Epithelial cell of prostate (primary cell): ENCODE measurements at regions not wholly inside any gene's neighbourhood (a gene's known extent, or its start where the extent isn't known, plus 50 kb on each side); places are given as distances from the start of the nearest gene placed in this dataset.
A peak's percentile ranks its signal among the peaks of the same experiment; 100 is the strongest.
"Not testable (repeated sequence)": the region's sequence is repeated elsewhere in the genome, so short reads cannot be mapped to it uniquely, and the experiment has no call there.

Source experiments
- DNase-seq: peaks from one replicate; pipeline ENCODE4 v3.0.0-alpha.2; 2011; ENCODE audit warnings: low read depth, low spot score
- H3K27ac ChIP-seq: fragments of 450-650 bp; 2 replicates; pipeline ENCODE4 v1.5.1; 2017; ENCODE audit warnings: mild to moderate bottlenecking

GRCh38 chr11:25159341-25159740, 662.5 kb downstream of the LUZP2 start:
- no peak for DNase-seq

GRCh38 chr11:25163421-25163820, 666.6 kb downstream of the LUZP2 start:
- no peak for DNase-seq
- no peak overlapping the region for H3K27ac ChIP-seq

More at GRCh38 chr11:25159341-25159740, 662.5 kb downstream of the LUZP2 start:
- H3K27ac ChIP-seq = no peak overlapping the region

DNA sequence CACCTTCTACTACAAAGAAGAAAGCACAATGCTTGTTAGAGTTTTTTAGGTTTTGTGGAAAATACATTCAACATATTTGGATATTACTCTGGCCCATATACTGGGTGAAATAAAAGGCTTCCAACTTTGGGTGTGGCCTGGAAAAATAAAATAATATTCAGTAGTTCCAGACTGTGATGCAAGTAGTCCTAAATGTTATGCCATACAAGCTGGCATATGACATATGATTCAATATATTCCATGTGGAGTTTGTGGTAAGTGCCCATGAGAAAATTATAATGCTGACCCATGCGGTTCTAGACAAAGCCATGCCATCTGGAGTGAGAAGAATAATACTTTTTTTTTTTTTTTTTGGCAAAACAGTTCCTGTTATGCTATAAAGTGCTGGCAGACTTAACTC, 683.3 kb downstream of the LUZP2 start:
- no peak for DNase-seq

DNA sequence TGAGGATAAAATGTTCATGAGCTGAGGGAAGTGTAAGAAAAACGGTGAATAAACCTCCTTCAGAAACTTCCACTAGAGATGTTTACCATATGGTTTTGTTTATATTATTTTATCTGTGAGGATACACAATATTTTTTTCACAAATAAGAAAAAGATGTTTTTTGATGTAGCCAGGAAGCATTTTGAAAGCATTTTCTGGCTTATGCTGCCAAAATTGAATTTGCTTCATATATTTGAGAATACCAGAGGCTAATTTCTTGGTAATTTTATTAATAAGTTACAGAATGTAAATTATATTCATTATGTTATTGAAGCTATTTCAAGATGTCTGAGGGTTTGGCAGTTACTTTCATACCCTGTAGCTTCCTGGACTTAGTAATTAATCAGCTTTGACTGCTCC, 686.6 kb downstream of the LUZP2 start:
- no peak overlapping the region for H3K27ac ChIP-seq
- DNase-seq = no peak

More for the DNA sequence above, 683.3 kb downstream of the LUZP2 start:
- no peak overlapping the region for H3K27ac ChIP-seq

GRCh38 chr11:25197515-25197914, 700.7 kb downstream of the LUZP2 start:
- H3K27ac ChIP-seq = no peak overlapping the region
- DNase-seq = no peak

DNA sequence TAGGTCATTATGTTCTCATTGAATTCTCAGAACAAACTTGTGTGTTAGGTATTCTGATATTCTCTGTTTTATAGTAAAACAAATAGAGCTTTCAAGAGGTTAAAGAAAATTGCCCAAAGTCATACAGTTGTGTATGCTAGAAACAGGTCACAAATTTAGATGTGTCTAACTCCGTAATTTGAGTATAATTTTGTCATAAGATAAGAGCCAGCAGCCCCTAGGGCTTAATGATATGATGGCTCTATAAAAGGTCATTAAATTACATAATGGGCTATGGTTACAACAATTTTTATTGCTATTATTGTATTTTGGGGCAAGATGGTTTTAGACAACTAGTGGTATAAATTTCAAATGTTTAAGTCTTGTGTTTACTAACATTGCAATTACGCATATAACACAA, 701.9 kb downstream of the LUZP2 start:
- no peak for DNase-seq

DNA sequence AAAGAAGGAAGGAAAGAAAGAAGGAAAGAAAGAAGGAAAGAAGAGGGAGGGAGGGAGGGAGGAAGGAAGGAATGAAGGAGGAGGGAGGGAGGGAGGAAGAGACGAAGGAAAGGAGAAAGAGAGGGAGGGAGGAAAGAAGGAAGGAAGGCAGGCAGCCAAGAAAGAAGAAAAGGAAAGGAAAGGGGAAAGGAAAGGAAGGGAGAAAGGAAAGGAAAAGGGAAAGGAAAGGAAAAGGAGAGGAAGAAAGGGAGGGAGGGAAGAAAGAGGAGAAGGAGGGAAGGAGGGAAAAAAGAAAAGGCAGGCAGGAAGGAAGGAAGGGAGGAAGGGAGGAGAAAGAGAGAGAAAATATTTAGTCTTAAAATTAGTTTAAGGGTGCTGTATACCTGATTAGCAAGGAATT, 704.1 kb downstream of the LUZP2 start:
- DNase-seq = no peak
- no peak overlapping the region for H3K27ac ChIP-seq

More for the DNA sequence above, 701.9 kb downstream of the LUZP2 start:
- H3K27ac ChIP-seq = no peak overlapping the region

- no peak for DNase-seq
These were observed 709.9 kb downstream of the LUZP2 start for GRCh38 chr11:25206762-25207161.

DNA sequence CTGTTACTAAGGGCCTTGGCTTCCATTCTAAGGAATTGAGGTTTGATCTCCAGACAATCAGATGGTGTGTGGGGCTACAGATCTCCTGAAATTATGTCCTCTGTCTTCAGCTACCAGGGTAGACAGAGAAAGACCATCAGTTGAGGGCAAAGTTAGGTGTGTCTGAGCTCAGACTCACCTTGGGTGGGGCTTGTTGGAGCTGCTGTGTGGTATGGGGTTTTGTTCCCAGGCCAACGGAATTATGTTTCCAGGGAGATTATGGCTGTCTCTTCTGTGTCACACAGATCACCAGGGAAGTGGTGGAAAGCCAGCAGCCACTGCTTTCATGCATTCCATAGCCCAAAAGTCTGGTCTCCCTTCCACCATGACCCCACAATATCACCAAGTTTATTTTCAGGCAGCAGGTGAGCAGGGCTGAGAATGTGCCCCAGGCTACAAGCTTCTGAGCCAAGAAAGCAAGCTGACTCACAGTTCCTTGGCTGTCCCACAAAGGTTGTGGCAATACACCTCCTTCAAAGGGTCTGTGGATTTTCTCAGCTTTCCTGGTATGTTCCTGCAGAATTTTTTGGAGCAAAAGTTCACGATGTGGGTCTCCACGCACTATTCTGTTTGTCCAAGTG, 714.9 kb downstream of the LUZP2 start:
- peak; percentile 6 for DNase-seq
- H3K27ac ChIP-seq = no peak overlapping the region

More at GRCh38 chr11:25206762-25207161, 709.9 kb downstream of the LUZP2 start:
- no peak overlapping the region for H3K27ac ChIP-seq

DNA sequence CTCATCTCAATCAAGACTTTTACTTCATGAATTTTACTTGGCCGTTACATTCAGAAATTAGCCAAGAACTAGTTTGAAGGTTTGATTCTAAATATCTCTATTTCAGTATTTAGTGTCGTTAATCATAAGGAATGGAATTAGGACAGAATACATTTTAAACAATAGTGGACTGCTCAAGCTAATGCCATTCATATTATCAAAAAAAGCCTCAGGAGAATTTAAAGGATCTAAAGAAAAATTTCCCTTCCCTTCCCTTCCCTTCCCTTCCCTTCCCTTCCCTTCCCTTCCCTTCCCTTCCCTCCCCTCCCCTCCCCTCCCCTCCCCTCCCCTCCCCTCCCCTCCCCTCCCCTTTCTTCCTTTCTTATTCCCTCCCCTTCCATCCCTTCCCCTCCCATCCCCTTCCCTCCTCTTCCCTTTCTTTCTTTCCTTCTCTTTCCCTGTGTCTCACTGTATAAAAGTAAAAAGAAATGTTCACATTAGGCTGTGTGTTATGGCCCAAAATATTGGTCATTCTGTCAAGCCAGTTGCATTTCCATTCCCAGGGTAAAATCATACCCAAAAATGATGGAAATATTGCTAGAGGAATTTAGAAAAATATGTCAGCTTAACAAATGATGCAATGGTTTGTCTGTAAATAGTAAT, 717.8 kb downstream of the LUZP2 start:
- DNase-seq = no peak
- H3K27ac ChIP-seq = no peak overlapping the region

- H3K27ac ChIP-seq = no peak overlapping the region
- no peak for DNase-seq
These were observed 721.2 kb downstream of the LUZP2 start for GRCh38 chr11:25218036-25218435.

GRCh38 chr11:25225078-25225477, 728.2 kb downstream of the LUZP2 start:
- no peak overlapping the region for H3K27ac ChIP-seq
- DNase-seq = no peak

GRCh38 chr11:25242928-25243327, 746.1 kb downstream of the LUZP2 start:
- no peak overlapping the region for H3K27ac ChIP-seq
- DNase-seq = peak; percentile 31

DNA sequence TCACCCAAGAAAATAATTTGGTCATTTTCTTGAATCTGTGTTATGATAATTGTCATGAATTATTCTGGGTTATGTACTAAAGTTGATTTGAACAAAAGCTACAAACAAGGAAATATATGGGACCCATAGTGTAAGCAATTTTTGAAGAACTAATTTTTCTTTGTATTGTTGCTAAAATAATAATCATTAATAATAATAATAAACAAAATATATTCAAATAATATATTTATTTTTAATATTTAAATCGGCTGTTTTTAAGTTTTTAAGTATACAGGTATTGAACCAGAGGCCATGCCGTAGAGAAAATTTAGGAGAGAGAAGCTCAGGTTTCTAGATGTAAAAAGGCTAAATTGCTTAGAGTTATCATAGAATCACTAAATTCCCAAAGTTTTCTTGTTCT, 747.3 kb downstream of the LUZP2 start:
- H3K27ac ChIP-seq = no peak overlapping the region
- no peak for DNase-seq

- H3K27ac ChIP-seq = no peak overlapping the region
- no peak for DNase-seq
These were observed 750.5 kb downstream of the LUZP2 start for GRCh38 chr11:25247336-25247735.

DNA sequence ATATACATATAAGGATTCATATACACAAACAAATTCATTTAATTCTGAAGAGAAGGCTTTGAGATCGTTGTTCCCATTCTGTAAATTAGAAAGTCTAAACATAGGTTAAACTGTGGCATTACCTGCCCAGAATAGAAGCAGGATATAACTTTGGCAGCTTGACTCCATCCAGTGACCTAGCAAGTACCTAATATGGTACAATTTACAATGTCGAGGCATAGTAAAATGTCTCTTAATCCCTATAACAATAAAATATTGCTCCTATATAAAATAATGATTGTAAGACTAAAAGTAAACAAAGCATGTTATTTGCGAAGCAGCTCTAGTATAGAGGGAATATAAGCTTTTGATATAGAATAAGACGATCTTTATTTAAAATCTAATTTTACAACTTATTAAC, 756.0 kb downstream of the LUZP2 start:
- DNase-seq = no peak
- H3K27ac ChIP-seq = no peak overlapping the region

DNA sequence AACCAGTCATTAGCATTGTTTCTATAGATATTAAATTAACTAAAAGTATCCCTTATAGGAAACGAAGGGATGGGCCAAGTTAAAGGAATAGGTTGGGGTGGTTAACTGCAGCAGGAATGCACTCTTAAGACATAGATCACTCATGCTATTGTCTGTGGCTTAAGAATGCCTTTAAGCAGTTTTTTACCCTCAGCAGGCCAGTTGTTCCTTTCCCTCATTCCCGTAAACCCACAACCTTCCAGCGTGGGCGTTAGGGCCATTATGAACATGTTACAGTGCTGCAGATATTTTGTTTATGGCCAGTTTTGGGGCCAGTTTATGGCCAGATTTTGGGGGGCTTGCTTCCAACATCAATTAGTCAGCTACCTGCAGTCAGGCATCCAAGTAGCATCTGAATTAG, 767.0 kb downstream of the LUZP2 start:
- H3K27ac ChIP-seq, DNase-seq: not testable (repeated sequence)

GRCh38 chr11:25271301-25271700, 774.4 kb downstream of the LUZP2 start:
- DNase-seq = no peak
- no peak overlapping the region for H3K27ac ChIP-seq

- no peak overlapping the region for H3K27ac ChIP-seq
- DNase-seq = no peak
These were observed 775.4 kb downstream of the LUZP2 start for GRCh38 chr11:25272214-25272613.

GRCh38 chr11:25280821-25281220, 784.0 kb downstream of the LUZP2 start:
- H3K27ac ChIP-seq, DNase-seq: not testable (repeated sequence)

- H3K27ac ChIP-seq = no peak overlapping the region
- DNase-seq = no peak
These were observed 796.3 kb downstream of the LUZP2 start for GRCh38 chr11:25293166-25293565.

- no peak for DNase-seq
These were observed 801.6 kb downstream of the LUZP2 start for GRCh38 chr11:25298450-25298849.

More at GRCh38 chr11:25298450-25298849, 801.6 kb downstream of the LUZP2 start:
- no peak overlapping the region for H3K27ac ChIP-seq
